ENCODE measurements at regions not wholly inside any gene's neighbourhood (a gene's known extent, or its start where the extent isn't known, plus 50 kb on each side); places are given as distances from the start of the nearest gene placed in this dataset.

DNA sequence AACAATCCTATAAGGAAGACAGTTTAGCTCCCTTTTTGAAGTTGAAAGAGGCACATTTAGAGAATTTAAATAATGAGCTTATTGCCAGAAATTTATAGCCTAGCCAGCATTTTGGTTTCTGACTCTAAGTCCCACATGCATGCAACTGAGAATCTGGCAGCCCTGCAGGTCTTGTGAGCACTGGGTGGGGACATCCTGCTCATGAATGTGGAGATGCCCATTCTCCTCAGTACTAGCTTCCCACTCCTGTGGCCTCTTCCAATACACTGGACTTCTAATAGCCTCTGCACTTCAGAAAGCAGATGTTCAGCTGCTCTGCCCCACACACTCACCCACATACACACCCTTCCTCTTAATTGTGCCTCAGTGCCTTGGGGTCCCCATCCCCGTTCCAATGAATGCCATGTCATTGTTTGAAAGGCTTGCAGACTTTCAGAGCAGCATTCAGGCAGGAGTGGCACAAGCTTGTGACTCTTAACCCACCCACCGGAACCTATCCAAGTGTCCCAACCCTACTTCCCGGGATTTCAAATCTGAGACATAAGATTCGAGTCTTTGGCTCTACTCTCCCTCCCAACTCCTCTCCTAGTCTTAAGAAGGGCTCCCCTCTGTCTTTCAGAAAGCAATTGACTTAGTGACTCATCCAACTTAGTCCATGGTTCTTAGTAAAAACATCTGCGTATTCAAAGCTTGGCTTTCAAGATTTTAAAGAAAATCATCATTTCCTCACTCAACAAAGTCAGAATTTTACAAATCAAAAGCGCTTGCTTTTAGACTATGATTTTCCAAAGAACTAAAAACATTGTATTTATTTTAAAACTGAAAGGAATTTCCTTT, 80.0 kb upstream of the FREM2 start:
- no peak for DNase-seq (ENCODE audit: low read depth)

DNA sequence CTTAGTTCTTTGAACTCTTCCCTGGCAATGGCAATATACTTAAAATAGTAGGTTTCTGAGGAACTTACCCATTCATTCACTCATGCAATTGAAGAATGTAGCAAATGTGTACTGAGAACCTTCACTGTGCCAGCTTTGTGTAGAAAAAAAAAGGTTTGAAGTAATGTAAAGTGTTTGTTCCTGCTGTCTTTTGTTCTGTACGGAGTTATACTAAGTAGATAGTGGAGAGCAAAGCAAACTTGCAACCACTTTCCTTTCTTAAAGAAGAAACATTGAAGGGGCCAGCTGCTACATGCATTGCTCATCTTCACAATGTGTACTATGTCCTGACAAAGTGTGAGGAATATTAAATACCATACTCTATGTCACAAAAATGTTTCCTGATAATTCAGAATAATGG, 68.9 kb upstream of the FREM2 start:
- DNase-seq (ENCODE audit: low read depth) = no peak

DNA sequence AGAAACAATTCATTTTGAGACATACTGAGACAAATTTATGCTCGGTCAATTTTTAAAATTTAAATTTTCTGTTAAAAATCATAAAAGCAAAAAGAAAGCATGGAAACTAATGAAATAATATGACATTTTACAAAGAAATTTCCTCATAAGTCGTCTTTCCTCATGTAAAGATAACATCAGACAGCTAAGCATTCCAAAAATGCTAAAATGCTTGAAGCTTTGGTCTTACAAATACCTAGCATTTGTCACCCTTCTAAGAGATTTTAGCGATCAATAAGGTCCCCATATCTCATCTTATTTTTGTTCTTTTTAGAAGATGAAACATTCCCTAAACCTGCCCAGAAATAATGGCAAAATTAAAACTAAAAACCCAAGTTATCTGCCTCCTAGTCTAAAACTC, 68.5 kb upstream of the FREM2 start:
- no peak for DNase-seq (ENCODE audit: low read depth)

DNA sequence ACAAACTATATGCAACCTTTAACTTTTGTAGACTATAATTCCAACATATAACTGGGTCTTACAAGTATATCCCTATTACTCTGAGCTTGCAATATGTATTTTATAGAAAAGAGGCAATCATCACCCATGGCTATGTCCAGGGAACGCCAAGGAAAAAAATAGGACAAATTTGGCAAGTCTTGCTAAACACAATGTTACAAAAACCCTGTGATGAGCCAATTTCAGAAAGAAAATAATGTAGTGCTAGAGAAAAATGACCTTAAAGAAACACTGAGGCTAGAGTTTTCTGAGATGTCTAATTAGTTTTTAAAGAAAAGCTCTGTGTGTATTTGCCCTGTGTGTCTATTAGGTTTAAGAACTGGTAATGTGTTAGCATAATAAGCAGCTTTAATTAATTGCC, 68.0 kb upstream of the FREM2 start:
- no peak for DNase-seq (ENCODE audit: low read depth)

DNA sequence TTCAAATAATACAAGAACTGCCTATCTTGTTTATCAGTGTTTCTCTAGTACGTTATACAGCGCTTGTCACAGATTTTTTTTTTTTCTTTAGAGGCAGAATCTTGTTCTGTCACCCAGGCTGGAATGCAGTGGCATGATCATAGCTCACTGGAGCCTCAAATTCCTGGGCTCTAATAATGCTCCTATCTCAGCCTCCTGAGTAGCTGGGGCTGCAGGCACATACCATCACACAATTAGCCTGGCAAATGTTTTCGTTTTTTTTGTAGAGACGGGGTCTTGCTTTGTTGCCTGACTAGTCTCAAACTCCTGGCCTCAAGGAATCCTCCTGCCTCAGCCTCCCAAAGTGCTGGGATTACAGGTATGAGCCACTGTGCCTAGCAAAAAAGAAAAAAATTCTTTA, 66.0 kb upstream of the FREM2 start:
- DNase-seq (ENCODE audit: low read depth) = no peak

DNA sequence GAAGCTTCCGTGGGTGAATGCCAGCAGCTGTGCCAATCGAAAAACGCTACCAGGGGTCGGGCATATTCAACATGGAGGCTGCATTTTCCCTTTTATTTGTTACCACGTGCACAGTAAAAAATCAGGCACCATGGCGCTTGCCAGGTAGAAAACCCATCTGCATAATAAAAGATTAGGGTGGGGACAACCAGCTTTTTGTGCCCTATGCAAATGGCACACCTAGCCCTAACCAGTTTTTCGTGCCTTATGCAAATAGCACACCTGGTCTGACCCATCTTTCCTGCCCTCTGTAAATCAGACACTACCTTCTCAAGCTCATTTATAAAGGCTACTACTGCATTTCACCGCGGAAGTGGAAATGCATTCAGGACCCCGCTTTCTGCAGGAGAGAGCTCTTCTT, 62.1 kb upstream of the FREM2 start:
- DNase-seq (ENCODE audit: low read depth) = no peak

DNA sequence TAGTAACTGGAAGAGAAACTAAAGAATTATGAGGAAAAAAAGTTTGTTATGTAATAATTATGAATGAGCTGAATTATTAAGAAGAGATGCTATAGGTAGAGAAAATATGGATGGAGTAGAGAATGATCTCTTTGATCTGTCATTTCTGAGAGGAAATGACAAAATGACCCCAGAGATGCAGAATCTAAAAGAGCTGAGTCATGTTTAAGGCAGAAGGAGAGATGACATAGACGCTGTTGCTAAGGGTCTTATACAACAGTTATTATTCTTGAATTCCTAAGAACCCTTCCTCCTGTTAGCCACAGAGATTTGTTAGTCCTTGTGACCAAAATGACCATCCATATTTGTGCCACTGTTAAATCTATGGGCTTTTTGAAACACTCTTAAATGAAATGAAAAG, 58.3 kb upstream of the FREM2 start:
- DNase-seq (ENCODE audit: low read depth) = no peak

DNA sequence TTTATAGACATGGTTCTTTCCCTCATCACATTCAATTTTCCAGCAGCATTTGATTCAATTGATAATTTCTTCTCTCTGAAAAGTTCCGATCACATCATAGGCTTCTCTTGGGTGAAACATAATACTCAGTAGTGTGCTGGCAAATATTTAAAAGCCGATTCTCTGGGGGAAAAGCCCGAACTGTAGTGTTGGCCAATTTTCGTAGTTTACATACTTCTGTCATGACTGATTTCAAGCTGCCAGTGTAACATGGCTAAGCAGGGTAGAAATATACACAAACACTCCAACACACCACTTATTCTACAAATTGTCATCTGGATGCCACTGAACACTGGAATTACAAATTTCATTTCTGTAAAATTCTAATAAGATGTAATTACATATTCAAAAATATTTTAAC, 56.1 kb upstream of the FREM2 start:
- peak; percentile 1 for DNase-seq (ENCODE audit: low read depth)

DNA sequence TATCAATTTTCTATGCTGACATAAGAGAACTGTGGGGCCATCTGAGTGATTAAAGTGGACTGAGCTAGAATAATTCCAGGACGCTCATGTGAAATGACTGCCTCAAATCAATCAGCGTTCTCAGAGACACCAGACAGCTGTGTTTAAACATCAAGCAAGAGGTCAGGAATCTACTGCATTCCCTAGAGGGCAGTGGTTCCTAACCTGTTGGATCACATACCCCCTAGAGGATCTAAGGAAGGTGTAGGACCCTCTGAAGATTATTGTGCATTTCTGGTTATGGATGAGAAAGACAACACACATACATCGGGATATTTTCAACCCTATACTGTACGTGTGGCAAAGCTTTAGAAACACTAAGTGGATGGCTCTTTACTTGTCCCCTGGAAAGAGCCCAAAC, 51.8 kb upstream of the FREM2 start:
- DNase-seq (ENCODE audit: low read depth) = no peak

DNA sequence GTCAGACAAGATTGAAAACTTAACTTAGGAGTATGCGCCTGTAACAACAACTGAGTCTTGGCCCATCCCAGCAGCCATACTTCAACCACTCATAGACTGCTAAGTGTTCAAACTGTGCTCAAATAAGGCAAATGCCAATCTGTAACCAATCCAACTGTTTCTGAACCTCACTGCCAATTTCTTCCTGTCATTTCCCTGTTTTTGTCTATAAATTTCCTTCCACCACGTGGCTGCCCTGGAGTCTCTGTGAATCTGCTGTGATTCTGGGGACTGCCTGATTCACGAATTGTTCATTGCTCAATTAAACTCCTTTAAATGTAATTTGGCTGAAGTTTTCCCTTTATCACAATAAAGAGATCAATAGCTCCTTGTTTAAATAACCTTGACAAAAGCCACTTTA, 50.8 kb upstream of the FREM2 start:
- no peak for DNase-seq (ENCODE audit: low read depth)

DNA sequence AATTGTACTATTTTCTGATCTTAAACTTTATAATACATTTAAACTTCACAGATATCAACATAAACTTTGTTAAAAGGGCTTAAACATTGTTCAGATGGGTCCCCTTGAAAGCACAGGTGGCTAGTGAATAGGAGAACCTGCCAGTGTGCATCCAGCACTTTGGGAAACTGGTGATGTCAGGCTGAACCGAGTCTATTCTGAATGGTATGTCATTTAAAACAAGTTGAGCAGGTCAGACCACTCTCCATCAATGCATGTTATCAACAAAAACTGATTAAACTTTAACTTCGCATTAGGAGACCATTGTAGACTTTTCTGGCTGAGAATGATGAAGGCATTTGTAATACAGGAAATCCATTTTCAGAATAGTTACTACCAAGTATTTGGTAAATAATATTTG, 50.1 kb upstream of the FREM2 start:
- no peak for DNase-seq (ENCODE audit: low read depth)
